Epithelial cell of esophagus (primary cell): ENCODE measurements at regions not wholly inside any gene's neighbourhood (a gene's known extent, or its start where the extent isn't known, plus 50 kb on each side); places are given as distances from the start of the nearest gene placed in this dataset.

Experiments
- DNase-seq: peaks from one replicate; pipeline ENCODE4 v3.0.0; 2010; ENCODE audit warnings: low read depth
- H3K4me3 ChIP-seq: 2 replicates; pipeline ENCODE4 v1.5.1; 2011; ENCODE audit warnings: mild to moderate bottlenecking, low read length, control low read depth
- CTCF ChIP-seq: IDR thresholded peaks from 2 replicates; pipeline ENCODE4 v1.5.1; 2011; ENCODE audit warnings: low read depth, mild to moderate bottlenecking, low read length, control low read depth, inconsistent platforms; ENCODE audit not compliant: insufficient read depth; ENCODE audit errors: missing control alignments

DNA sequence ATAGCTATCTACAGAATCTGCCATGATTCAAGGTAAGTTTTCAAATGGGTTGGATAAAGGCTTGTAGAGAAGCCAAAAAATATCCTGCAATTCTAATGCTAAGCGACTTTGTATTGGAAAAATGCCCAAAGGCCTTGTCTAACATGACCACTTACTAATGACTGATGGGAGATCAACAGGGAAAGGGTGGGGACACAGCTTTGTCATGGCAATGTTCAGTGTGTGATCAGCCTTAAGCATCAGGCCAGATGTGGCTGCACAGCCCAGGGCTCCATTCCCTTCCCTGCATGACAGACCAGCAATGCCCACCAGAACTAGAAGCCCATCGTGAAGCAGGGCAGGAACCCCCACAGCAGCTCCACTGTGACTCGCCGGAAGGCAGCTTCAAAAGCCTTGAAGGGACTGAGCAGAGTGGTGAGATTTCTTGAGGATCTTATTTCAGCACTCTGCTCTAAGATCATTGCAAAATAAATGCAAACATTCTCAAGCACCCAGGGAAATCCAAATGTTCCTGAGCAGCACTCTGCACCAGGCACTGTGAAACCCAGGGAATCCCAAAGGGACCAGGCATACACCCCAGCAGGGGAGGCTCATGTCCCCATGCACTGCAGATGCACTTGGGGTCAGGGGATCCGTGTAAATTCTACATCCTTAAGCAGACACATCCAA lies 517.9 kb upstream of the SMIM21 start:
- no peak for DNase-seq
- H3K4me3 ChIP-seq = no peak overlapping the region
- no peak for TF ChIP-seq CTCF

DNA sequence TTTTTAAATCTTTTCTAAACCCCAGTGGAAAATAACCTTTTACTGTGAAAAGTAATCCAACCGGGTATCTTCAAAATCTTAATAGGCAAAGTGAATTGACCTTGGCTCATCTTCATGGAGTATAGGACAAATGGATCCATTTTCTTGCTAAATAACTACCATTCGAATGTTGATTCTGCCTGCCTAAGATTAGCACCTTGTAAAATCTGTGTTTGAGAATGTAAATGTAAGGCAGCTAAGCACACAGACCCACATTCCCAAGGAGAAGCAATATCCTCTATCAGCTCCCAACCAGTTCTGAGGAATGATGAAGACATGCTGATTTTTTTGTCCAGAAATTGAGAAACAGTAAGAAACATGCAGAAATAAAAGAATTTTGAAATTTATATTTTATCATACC lies 509.8 kb upstream of the SMIM21 start:
- H3K4me3 ChIP-seq = no peak overlapping the region
- no peak for DNase-seq
- no peak for TF ChIP-seq CTCF

- no peak overlapping the region for H3K4me3 ChIP-seq
- no peak for TF ChIP-seq CTCF
- DNase-seq = no peak
Observed at GRCh38 chr18:75936862-75937261, 509.4 kb upstream of the SMIM21 start.

DNA sequence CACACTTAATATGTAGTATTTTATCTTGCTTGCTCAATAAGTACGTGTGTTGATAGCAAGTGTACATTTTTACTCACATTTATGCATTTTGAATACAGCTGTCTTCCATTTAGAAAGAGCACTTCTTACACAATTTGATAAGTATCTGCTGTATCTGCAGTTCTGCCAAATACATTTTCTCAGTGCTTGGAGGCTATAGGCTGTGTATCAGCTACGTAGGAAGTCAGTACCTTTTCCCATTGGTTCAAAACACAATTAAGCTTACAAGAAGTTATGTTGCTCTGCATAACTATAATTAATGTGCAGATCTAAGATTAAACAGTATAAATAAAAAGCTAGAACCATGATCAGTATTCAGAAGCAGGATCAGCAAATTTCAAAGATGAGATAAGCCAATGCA lies 503.6 kb upstream of the SMIM21 start:
- no peak for DNase-seq
- no peak for TF ChIP-seq CTCF
- no peak overlapping the region for H3K4me3 ChIP-seq

DNA sequence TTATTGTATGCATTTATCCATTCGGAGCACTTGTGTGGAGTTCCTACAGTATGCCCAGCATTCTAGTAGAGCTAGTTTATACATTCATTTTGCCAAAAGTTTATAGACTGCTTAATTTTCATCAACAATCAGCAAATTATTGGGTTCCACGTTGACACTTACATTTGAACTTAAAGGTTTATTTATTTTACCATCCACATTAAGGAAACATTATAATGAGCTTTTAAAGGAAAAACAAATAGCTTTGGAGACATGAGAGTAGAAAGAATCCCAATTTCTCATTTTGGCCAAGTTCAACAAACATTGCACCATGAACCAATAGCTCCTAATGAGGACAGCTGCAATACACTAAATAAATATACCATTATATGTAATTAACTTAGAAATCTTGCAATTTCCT lies 501.2 kb upstream of the SMIM21 start:
- TF ChIP-seq CTCF = no peak
- no peak for DNase-seq
- no peak overlapping the region for H3K4me3 ChIP-seq

DNA sequence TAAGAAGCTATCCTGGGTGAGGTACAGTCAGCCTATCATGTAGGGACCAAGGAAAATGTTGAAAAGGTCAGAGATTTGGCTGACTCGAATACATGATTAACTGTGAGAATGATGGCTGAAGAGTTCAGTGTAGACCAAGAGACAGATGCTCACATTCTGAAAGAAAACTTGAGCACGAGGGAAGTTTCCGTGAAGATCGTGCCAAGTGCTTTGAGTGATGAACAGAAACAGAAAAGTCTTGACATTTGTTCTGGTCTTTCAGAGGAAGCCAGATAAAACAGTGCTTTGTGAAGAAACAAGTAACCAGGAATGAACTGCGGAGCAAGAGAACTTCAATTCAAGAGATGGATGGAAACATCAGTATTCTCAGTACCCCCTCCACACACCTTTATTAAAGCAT lies 500.3 kb upstream of the SMIM21 start:
- no peak for TF ChIP-seq CTCF
- H3K4me3 ChIP-seq = no peak overlapping the region
- no peak for DNase-seq

DNA sequence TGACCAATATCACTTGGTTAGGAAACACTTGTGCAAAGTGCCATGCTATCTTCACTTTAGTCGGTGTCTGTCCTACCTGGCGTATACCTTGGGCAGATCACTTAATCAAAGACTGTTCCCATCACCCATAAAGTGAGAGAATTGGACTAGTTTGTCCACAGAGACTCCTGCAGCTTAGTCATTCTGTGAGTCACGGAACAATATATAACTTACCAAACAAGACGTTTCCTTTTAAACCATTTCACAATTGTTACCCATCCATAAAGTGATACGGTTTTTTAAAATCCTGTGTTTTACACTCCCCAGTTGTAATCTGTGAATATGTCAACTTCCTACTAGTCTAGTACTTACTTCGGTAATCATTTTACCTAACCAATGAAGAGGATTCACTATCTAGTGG lies 499.3 kb upstream of the SMIM21 start:
- DNase-seq = peak; percentile 14
- H3K4me3 ChIP-seq = no peak overlapping the region
- TF ChIP-seq CTCF = no peak
